ENCODE measurements at regions not wholly inside any gene's neighbourhood (a gene's known extent, or its start where the extent isn't known, plus 50 kb on each side); places are given as distances from the start of the nearest gene placed in this dataset.
"Not testable (repeated sequence)": the region's sequence is repeated elsewhere in the genome, so short reads cannot be mapped to it uniquely, and the experiment has no call there.

- DNase-seq = no peak
Measured at GRCh38 chr5:99022250-99022649, 93.4 kb upstream of the CHD1 start.

DNA sequence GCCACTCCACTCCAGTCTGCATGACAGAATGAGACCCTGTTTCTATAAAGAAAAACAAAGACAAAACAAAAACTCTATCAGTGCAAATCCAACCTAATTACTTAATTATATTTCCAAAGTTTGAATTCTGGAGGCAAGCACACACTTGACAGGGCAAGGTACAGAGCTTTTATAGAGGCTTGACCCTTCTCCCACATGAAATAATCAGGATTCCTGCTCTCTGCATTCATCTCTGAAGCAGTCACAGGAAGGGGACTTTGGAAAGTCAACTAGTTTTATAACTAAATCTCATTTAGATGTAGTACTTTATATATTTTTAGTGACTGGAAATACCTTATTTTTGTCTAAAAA, 91.9 kb upstream of the CHD1 start:
- DNase-seq = no peak

- no peak for DNase-seq
Measured at GRCh38 chr5:99019812-99020697, 91.2 kb upstream of the CHD1 start.

GRCh38 chr5:99019254-99019653, 90.4 kb upstream of the CHD1 start:
- DNase-seq = no peak

DNA sequence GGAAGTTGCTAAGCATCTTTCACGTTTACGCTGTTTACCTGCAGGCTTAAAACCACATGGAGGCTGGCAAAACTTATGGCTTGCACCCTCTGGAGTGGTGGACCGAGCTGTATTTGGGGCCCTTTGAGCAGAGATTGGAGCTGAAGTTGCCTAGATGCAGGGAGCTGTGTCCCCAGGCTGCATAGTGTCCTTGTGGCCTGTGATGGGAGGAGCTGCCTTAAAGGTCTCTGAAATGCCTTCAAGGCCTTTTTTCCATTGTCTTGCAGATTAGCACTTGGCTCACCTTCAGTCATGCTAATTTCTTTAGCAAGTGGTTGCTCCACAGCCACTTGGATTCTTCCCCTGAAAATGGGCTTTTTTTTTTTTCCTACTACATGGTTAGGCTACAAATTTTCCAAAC, 81.5 kb upstream of the CHD1 start:
- no peak for DNase-seq

DNA sequence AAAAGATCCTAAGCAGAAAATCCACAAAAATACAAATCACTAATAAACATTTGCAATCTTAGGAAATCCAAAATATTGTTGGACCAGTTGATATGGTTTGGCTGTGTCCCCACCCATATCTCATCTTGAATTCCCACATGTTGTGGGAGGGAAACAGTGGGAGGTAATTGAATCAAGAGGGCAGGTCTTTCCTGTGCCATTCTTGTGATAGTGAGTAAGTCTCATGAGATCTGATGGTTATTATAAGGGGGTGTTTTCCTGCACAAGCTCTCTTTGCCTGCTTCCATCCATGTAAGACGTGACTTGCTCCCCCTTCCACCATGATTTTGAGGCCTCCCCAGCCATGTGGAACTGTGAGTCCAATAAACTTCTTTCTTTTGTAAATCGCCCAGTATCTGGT, 79.2 kb upstream of the CHD1 start:
- not testable (repeated sequence) for DNase-seq

- no peak for DNase-seq
Measured at GRCh38 chr5:99005506-99005905, 76.7 kb upstream of the CHD1 start.

- no peak for DNase-seq
Measured at GRCh38 chr5:99004960-99005359, 76.2 kb upstream of the CHD1 start.

- no peak for DNase-seq
Measured at GRCh38 chr5:99000876-99001275, 72.1 kb upstream of the CHD1 start.

DNA sequence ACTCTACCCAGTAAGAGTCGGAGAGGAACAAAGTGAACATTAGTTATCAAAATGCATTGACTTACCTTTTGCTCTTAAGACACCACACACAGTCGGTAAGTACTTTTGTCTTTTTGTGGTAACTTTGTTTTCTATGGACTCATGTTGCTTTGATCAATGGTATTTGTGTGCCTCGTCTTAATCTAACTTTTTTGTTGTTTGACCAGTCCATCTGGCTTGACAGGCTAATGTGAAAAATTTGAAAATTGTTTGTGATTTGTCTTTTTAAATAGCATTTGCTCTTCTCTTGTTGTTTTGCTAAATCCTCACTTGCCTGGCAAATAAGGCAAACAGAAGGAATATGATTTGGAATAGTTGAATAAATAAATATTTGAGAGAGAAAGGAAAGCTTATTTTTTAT, 71.4 kb upstream of the CHD1 start:
- no peak for DNase-seq

DNA sequence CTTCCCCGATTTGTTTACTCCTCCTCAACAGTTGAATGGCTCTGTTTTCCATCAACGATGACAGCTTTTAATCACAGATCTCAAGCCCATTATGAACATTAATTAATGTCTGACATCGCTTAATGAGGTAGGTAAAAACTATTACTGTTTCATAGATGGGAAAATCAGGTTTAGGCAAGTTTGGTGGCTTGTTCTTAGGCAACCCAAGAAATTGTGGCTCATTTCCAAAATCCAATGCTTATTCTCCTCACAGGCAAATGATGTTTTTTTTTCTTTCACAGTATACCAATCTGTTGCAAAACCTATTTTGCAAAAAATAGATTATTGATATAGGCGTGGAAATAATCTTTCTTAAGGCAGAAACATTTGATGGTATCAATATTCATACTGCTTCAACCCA, 70.8 kb upstream of the CHD1 start:
- DNase-seq = no peak

- no peak for DNase-seq
Measured at GRCh38 chr5:98997000-98997399, 68.2 kb upstream of the CHD1 start.

DNA sequence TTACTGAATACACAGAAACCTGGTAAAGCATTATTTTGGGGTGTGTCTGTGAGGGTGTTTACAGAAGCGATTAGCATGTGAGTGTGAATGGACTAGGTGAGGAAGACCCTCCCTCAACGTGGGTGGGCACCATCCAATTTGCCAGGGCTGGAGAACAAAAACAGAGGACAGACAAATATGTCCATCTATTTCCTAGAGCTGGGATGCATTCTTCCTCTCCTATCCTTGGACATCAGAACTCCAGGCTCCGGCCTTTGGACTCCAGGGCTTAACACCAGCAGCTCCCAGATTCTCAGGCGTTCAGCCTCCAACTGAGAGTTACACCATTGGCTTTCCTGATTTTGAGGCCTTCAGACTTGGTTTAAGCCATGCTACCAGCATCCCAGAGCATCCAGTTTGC, 65.8 kb upstream of the CHD1 start:
- DNase-seq = no peak

- no peak for DNase-seq
Measured at GRCh38 chr5:98993512-98993911, 64.7 kb upstream of the CHD1 start.

DNA sequence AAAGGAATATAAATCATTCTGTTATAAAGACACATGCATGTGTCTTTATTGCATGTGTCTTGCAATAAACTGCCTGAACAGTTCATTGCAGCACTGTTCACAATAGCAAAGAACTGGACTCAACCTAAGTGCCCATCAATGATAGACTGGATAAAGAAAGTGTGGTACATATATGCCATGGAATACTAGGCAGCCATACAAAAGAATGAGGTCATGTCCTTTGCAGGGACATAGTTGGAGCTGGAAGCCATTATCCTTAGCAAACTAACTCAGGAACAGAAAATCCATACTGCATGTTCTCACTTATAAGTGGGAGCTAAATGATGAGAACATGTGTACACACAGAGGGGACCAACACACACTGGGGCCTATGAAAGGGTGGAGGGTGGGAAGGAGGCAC, 63.7 kb upstream of the CHD1 start:
- no peak for DNase-seq

DNA sequence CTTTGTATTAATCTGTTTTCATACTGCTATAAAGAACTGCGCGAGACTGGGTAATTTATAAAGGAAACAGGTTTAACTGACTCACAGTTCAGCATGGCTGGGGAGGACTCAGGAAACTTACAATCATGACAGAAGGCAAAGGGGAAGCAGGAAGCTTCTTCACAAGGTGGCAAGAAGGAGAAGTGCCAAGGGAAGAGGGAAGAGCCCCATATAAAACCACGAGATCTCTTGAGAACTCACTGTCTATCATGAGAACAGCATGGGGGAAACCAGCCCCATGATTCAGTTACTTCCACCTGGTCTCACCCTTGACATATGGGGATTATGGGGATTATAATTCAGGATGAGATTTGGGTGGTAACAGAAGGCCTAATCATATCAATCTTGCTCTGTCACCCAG, 60.9 kb upstream of the CHD1 start:
- no peak for DNase-seq

GRCh38 chr5:98986587-98986986, 57.8 kb upstream of the CHD1 start:
- DNase-seq = no peak

DNA sequence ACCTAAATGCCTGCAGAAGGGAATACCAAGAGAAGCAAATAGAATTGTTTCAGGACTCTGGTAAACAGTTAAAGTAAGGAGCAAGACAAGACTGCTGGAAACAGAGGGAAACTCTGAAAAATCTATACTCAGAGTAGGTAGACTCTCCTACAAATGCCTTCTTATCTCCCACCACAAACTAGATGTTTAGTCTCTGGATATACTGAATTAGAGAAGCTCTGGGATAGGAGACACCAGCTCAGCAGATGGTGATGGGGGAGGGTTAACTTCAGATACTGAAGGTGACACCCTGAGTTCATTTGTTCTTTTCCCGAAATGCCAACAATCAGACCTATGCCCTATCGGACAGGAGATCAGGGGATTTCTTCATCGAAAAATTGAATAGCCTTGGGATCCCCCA, 54.1 kb upstream of the CHD1 start:
- DNase-seq = no peak
